ENCODE measurements at regions not wholly inside any gene's neighbourhood (a gene's known extent, or its start where the extent isn't known, plus 50 kb on each side); places are given as distances from the start of the nearest gene placed in this dataset.

DNA sequence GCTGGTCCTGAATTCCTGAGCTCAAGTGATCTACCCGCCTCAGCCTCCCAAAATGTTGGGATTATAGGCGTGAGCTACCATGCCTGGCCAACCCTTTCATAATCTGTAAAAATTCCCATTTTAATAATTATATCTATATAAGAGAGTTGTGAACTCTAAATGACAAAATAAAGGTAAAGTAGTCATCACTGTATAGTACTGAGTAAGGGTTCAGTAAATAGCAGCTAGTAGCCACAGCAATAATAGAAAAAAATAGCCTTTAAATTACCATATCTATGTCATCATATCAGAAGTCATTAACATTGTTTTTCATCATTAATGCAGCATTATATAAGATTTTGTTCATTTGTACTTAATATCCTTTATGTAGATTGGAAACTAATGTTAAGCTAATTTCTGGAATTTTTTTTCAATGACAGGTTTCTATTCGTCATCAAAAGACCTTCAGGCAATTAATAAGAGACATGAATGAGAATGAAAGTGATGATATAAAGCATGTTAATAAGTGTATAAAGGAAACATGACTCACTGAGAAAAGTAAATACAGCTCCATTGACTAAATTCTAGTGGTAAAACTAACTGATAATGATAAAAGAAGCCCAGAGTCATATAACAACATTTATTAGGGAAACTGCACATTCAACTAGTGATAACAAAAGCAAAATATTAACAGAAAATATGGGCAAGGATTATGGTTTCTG lies 85.9 kb upstream of the UGT8 start:
- no peak for DNase-seq (ENCODE audit: low read depth in 2 of 2, low spot score in 1 of 2)

DNA sequence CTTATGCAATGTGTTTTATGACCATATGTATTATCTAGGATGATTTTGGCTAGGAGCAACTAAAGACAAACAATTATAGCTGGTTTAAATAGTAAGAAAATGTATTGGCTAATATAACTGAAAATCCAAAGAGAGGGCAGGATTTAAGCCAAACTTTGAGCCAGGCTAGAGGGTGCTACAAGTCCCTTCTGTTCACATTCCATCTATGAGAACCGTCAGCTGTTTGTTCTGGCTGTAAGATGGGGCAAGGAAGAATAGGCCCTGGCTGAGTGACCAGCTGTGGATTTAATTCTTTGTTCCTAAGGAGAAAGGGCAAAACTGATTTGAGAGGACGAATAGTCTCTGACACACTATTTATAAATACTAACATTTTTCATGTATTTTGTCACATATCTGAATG lies 79.2 kb upstream of the UGT8 start:
- no peak for DNase-seq (ENCODE audit: low read depth in 2 of 2, low spot score in 1 of 2)

DNA sequence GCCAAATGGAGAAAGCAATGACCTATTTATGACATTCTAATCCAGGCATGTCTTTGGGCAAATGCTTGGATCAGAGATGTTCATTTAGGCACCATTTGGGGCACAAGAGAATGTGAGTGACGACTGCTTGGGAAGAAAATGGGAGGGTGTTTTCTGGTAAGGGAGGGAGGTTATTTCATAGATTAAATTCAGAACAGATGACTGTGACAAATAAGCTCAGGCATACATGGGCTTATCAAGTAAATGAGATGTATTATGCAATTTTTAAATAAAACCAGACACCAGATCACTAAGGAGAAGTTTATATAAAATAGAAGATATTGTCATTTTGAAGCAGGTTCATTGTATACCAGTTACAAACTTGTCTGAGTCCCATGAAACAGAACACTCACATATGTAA lies 71.4 kb upstream of the UGT8 start:
- no peak for DNase-seq (ENCODE audit: low read depth in 2 of 2, low spot score in 1 of 2)

GRCh38 chr4:114527637-114528036 lies 71.0 kb upstream of the UGT8 start:
- no peak for DNase-seq (ENCODE audit: low read depth in 2 of 2, low spot score in 1 of 2)

GRCh38 chr4:114535725-114536124 lies 62.9 kb upstream of the UGT8 start:
- DNase-seq (ENCODE audit: low read depth in 2 of 2, low spot score in 1 of 2): no peak

DNA sequence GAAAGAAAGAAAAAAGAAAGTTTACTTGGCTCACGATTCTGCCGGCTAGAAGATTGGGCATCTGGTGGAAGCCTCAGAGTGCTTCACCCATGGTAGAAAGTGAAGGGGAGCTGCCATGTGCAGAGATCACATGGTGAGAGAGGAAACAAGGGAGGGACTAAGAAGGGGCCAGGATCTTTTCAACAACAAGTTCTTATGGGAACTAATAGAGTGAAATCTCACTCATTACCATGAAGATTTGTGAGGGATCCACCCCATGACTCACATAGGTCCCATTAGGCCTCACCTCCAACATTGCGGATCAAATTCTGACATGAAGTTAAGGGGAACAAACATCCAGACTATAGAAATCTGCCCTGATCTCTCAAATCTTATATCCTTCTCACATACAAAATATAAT lies 61.3 kb upstream of the UGT8 start:
- no peak for DNase-seq (ENCODE audit: low read depth in 2 of 2, low spot score in 1 of 2)

DNA sequence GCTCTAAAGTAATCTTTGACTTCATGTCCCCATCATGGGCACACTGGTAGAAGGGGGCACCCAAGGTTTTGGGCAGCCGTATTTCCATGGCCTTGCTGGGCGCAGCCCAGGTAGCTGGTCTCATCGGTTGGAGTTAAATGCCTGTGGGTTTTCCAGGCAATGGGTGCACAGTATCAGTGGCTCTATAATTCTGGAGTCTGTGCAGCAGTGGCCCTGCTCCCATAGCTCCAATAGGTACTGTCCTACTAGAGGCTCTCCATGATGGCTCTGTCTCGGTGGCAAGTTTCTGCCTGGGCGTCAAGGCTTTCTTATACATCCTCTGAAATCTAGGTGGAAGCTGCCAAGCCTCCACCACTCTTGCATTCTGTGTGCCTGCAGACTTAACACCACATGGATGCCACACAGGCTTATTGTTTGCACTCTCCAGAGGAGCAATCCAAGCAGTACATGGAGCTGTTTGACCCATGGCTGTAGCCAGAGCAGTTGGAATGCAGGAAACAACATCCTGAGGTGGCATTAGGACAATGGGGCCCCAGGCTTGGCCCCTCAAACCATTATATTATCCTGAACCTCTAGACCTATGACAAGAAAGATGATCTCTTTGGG lies 60.5 kb upstream of the UGT8 start:
- DNase-seq (ENCODE audit: low read depth in 2 of 2, low spot score in 1 of 2): no peak

DNA sequence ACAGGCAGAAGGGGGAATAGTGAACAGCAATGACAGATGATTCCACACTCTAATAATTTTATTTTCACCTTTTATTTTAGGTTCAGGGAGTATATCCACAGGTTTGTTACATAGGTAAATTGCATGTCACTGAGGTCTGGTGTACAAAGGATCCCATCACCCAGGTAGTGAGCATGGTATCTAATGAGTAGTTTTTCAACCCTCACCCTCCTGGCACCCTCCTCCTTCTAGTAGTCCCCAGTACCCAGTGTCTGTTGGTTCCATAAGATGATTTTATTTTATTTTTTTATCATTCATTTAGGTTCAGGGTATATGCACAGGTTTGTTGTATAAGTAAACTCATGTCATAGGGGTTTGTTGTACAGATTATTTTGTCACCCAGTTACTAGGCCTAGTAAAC lies 58.6 kb upstream of the UGT8 start:
- DNase-seq (ENCODE audit: low read depth in 2 of 2, low spot score in 1 of 2): no peak

GRCh38 chr4:114547340-114548134 lies 51.1 kb upstream of the UGT8 start:
- DNase-seq (ENCODE audit: low read depth in 2 of 2, low spot score in 1 of 2): no peak

Data from stimulated activated CD8-positive, alpha-beta memory T cell treated with anti-CD3 and anti-CD28 coated beads, Interleukin-4, amount 100 ng/mL, for 4 hours (primary cell).